HL-60 (cell line): ENCODE measurements at regions not wholly inside any gene's neighbourhood (a gene's known extent, or its start where the extent isn't known, plus 50 kb on each side); places are given as distances from the start of the nearest gene placed in this dataset.

Experiments used
- DNase-seq, 2 experiments: peaks; one replicate each; pipeline ENCODE4 v3.0.0-alpha.2; 2010 to 2020; ENCODE audit warnings: low read depth in 1 of 2, low spot score in 1 of 2
- H3K27ac ChIP-seq: fragments of 250-450 bp; sonication (Bioruptor Pico); replicated peaks from 2 replicates; pipeline ENCODE4 v1.5.1; 2020; ENCODE audit warnings: mild to moderate bottlenecking, moderate library complexity
- H3K27me3 ChIP-seq: fragments of 250-450 bp; sonication (Bioruptor Pico); 2 replicates; pipeline ENCODE4 v1.5.1; 2021; ENCODE audit warnings: mild to moderate bottlenecking, moderate library complexity; ENCODE audit not compliant: insufficient read depth, poor library complexity, severe bottlenecking
- H3K4me3 ChIP-seq: replicated peaks from 2 replicates; pipeline ENCODE4 v1.5.1; 2011; ENCODE audit warnings: mild to moderate bottlenecking, control low read depth, low read length; ENCODE audit not compliant: insufficient read depth
- GABPA ChIP-seq: IDR thresholded peaks from 2 replicates; pipeline ENCODE4 v1.6.1; 2012; ENCODE audit warnings: low read depth
- POLR2AphosphoS5 ChIP-seq: IDR thresholded peaks from 2 replicates; pipeline ENCODE4 v1.6.1; 2012; ENCODE audit warnings: low read depth
- REST ChIP-seq: IDR thresholded peaks from 2 replicates; pipeline ENCODE4 v1.6.1; 2012; ENCODE audit warnings: low read depth; ENCODE audit not compliant: insufficient replicate concordance
- SPI1 ChIP-seq: IDR thresholded peaks from 2 replicates; pipeline ENCODE4 v1.6.1; 2012; ENCODE audit warnings: low read depth, mild to moderate bottlenecking, borderline replicate concordance
- TF ChIP-seq, protein P1 (sequence below): IDR thresholded peaks from one replicate; pipeline ENCODE4 v1.5.1; 2011; ENCODE audit warnings: low read length, control low read depth, inconsistent platforms; ENCODE audit not compliant: insufficient read depth

- H3K27ac ChIP-seq, result peak overlapping the region; percentile 38; the same call in 1 of the 2 replicates
- H3K4me3 ChIP-seq, result peak overlapping the region; percentile 41
- H3K27me3 ChIP-seq, result no peaks in the 10 kb centered on the region
- TF ChIP-seq GABPA, result no peak
- no peak for TF ChIP-seq POLR2AphosphoS5
- TF ChIP-seq REST, result no peak
- TF ChIP-seq, protein P1, sequence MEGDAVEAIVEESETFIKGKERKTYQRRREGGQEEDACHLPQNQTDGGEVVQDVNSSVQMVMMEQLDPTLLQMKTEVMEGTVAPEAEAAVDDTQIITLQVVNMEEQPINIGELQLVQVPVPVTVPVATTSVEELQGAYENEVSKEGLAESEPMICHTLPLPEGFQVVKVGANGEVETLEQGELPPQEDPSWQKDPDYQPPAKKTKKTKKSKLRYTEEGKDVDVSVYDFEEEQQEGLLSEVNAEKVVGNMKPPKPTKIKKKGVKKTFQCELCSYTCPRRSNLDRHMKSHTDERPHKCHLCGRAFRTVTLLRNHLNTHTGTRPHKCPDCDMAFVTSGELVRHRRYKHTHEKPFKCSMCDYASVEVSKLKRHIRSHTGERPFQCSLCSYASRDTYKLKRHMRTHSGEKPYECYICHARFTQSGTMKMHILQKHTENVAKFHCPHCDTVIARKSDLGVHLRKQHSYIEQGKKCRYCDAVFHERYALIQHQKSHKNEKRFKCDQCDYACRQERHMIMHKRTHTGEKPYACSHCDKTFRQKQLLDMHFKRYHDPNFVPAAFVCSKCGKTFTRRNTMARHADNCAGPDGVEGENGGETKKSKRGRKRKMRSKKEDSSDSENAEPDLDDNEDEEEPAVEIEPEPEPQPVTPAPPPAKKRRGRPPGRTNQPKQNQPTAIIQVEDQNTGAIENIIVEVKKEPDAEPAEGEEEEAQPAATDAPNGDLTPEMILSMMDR, result no peak
- peak; percentile 5 to 33 for DNase-seq
Measured at GRCh38 chr10:78973901-78974616, 94.7 kb upstream of the ZMIZ1 start.

DNA sequence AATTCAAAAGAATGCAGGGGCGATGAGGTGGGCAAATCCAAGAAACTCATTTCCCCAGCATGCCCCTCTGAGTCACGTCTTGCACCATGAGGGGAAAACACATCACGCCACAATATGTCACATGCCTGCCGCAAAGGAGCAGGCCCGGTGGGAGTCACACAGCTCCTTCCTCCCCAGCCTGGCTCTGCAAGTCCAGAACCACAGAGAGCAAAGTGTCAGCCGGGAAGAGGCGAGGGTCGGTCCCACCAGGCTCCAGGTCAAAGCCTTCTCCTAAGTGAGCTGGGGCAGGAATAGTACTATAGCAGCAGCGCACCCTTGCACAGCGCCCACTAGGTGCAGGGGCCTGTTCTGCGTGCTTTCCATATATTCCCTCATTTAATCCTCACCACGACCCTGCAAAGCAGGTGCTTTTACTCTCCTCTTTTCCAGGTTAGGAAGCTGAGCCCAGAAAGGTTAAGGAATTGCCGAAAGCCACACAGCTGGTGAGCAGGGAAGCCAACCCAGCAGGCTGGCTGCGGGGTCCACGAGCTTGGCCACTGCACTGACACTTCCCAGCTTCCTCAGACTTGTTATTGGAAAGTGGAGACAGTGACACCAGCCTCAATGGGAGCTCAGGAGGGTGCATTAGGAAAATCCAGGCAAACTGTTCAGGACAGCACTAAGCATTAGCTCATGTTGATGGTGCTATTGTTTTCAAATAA lies 94.0 kb upstream of the ZMIZ1 start:
- TF ChIP-seq, protein P1, result peak; percentile 52
- no peak for TF ChIP-seq GABPA
- no peak overlapping the region for H3K27ac ChIP-seq
- H3K27me3 ChIP-seq, result no peaks in the 10 kb centered on the region
- no peak overlapping the region for H3K4me3 ChIP-seq
- DNase-seq, result peak; percentile 48 to 74

- TF ChIP-seq SPI1, result no peak
- TF ChIP-seq, protein P1, result no peak
- no peak for TF ChIP-seq GABPA
- no peak for DNase-seq
- Histone ChIP-seq H3K27me3 (no peaks in the 10 kb centered on the region), H3K27ac (no peak overlapping the region), H3K4me3 (no peak overlapping the region)
Measured at GRCh38 chr10:78975926-78976325, 92.8 kb upstream of the ZMIZ1 start.

DNA sequence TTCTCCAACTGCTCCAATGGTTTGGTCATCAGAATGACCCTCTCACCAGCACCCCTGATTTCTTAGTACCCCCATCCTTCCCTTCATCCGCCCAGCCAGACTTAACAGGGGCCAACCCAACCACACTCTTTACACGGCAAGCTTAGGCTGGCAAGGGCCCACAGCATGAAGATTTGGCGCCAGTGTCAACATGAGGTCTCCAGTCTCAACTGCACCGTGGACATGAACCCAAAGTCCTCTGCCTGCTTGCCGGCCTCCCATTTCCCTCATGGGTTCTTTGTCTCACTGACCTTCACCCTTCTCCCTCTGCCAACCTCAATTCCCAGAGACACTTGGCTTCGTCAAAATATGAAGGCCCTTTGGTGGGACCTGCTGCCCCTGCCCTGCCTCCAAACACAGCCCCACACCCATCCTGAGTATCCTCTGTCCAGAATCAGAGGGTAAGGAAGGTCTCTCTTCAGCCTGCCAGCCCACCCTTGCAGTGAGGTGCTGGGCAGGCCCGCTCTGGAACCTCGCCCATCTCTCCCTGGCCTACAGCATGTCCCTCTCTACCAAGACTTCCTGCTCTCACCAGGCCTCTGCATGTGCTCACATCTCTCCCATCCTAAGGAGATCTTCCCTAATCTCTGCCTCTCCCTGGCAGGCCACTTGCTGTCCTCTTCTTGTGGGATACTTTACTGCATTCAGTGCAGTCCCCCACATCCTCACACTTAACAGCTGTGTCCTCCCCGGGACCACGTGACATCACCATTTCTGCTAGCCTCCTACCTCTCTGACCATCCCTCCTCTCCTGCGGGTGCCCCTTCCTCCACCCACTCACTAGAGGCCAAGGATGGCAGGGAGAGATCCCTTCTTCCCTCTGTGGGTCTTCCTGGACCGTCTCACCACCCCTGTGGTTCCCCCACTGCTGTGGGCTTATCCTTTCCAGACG lies 91.7 kb upstream of the ZMIZ1 start:
- no peak for DNase-seq
- H3K27ac ChIP-seq, result no peak overlapping the region
- TF ChIP-seq GABPA, result no peak
- no peak for TF ChIP-seq REST
- TF ChIP-seq SPI1, result no peak
- TF ChIP-seq, protein P1, result no peak
- no peak for TF ChIP-seq POLR2AphosphoS5
- no peak overlapping the region for H3K4me3 ChIP-seq
- H3K27me3 ChIP-seq, result no peaks in the 10 kb centered on the region
